WI38 (cell line): ENCODE measurements at regions not wholly inside any gene's neighbourhood (a gene's known extent, or its start where the extent isn't known, plus 50 kb on each side); places are given as distances from the start of the nearest gene placed in this dataset.

ENCODE experiments used
- H3K4me3 ChIP-seq: 2 replicates; pipeline ENCODE4 v1.5.1; 2011; ENCODE audit warnings: low read depth, mild to moderate bottlenecking, control low read depth, low read length
- TF ChIP-seq, protein P1 (sequence below): IDR thresholded peaks from 2 replicates; pipeline ENCODE4 v1.5.1; 2012; ENCODE audit warnings: low read depth, mild to moderate bottlenecking, control low read depth, low read length

DNA sequence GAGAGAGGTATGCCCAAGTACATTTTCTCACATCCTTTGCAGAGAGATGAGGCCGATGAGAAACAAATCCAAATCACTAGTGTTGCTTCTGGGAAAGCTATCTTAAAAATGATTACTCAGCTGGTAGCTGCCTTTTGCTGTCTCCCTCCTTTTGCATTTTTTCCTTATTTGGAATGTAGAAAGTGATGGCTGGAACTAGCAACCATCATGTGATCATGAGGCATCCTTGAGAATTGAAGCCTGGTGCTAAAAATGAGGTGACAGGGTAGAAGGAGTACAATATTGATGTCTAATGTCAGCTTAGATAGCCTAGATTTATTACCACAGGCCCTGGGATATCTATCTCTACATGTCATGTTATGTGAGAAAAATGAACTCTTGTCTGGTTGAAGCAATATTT, 109.3 kb upstream of the TAF11L2 start:
- TF ChIP-seq, protein P1, sequence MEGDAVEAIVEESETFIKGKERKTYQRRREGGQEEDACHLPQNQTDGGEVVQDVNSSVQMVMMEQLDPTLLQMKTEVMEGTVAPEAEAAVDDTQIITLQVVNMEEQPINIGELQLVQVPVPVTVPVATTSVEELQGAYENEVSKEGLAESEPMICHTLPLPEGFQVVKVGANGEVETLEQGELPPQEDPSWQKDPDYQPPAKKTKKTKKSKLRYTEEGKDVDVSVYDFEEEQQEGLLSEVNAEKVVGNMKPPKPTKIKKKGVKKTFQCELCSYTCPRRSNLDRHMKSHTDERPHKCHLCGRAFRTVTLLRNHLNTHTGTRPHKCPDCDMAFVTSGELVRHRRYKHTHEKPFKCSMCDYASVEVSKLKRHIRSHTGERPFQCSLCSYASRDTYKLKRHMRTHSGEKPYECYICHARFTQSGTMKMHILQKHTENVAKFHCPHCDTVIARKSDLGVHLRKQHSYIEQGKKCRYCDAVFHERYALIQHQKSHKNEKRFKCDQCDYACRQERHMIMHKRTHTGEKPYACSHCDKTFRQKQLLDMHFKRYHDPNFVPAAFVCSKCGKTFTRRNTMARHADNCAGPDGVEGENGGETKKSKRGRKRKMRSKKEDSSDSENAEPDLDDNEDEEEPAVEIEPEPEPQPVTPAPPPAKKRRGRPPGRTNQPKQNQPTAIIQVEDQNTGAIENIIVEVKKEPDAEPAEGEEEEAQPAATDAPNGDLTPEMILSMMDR, result no peak
- no peak overlapping the region for H3K4me3 ChIP-seq

DNA sequence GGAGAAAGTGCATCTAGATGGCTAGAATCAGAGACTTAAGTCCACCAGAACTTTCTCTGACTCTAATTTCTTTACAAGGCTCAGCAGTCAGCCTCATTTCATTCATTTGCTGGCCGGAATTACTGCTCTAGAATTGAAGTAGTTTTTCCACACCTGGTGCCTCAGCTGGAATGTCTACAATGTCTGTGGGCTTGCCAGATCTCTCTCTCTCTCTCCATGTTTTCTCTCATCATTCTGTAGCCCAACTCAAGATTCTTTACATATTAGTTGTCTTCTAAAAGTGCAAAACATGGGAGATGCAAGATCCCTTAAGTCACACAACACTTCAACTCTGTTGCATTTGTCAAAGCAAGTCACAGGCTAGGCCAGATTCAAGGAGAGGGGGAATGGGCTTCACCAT, 103.9 kb upstream of the TAF11L2 start:
- TF ChIP-seq, protein P1, result no peak
- H3K4me3 ChIP-seq, result no peak overlapping the region

DNA sequence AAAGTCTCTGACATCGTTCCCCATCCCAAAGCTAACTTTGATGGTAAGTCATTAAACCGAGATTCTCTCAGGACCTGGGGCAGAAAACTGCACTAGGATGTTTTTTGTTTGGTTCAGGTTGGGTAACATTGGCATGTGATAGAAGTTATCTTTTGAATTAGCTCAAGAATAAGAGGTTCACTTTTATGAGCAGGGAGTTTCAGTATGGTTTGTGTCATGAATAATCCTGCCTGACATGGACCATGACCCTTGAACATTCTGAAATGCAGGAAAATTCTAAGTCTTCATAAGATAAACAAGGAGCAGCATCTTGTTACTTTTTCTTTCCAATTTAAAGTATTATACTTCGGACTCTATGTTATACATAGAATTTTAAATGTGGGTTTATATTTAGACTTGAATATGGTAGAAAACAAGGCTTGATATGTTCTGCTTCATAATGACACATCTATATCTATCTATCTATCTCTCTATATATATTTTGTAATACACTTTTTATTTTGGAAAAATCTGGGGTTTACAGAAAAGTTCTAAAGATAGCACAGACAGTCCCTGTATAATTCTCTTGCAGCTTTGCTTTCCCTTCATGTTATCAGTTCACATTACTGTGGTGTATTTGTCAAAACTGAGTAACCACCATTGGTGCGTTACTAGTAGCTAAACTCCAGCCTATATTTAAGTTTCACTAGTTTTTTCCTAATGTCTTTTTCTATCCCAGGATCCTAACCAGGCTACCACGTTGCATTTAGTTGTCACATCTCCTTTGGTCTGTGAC, 102.7 kb upstream of the TAF11L2 start:
- H3K4me3 ChIP-seq, result no peak overlapping the region
- TF ChIP-seq, protein P1, result no peak

DNA sequence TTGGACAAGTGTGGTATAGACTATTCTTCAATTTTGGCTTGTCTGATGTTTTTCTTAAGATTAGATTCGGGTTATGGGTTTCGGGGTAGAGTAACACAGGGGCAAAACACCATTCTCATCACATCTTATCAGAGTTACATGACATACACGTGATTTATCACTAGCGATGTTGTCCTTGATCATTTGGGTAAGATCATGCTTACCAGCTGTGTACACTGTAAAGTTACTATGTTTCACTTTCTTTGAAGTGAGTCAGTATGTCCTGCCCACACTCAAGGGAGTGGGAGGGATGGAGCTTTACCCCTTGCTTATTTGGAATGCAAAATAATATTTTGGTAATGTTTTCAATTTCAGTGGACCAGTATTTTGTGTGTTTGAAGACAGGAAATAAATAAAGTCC, 101.8 kb upstream of the TAF11L2 start:
- no peak overlapping the region for H3K4me3 ChIP-seq
- TF ChIP-seq, protein P1, result no peak

DNA sequence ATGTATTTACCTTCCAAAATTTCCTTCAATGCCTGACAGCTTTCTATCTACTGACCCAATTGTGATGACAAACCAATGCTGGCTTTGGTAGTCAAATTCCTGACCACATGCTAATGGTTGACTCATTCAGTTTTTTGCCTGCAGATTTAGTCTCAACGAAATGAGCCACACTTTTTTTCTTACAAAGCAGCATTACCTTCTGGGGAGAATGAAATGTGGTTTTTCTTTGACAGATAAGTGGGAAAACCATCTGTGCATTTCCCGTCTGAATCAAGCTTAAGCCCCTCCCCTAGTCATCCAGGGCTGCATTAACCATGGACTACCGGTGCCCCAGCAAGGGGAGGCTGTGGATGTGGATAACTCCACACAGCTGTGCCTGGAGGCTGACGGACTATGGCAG, 99.6 kb upstream of the TAF11L2 start:
- H3K4me3 ChIP-seq, result no peak overlapping the region
- TF ChIP-seq, protein P1, result no peak

DNA sequence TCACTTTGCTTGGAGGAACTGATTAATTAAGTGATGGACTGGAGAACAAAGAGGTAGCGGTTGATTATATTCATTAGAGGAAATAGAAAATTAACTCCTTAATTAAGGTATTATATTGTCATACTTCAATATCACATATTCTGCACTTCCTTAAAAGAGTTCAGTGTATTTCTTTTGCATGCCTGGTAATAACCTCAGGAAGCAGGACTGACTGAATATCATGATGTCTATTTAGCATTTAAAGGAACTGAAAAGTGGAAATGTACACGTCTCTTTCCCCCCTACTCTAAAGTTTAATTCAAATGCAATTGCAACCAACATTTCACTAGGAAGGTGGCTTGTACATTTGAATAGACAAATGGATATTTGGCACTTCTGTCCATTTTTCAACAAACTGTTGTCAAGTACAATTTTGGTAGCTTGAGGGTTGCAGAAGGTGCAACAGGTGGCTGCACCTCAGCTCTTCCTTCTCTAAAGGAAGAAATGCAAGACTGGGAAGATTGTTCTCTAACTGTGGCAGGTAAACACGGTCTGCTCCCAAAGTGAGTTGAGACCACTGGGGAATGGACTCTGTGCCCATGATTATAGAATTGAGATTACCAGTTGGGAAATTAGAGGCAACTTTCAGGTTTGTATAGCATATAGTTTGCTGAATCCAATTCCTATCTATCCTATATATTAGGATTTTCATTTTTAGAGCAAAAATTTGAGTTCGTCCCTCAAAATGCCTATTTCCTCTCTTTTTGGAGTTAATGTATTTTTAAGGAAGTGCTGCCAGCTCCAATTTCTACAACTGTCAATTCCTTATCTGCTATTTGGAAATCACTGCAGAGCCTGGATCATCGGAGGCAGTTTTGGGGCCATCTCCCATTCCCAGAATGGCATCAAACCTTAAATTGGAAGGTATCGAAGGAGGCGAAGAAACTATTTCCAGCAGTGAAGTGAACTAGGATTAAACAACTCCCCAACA, 98.9 kb upstream of the TAF11L2 start:
- TF ChIP-seq, protein P1, result no peak

DNA sequence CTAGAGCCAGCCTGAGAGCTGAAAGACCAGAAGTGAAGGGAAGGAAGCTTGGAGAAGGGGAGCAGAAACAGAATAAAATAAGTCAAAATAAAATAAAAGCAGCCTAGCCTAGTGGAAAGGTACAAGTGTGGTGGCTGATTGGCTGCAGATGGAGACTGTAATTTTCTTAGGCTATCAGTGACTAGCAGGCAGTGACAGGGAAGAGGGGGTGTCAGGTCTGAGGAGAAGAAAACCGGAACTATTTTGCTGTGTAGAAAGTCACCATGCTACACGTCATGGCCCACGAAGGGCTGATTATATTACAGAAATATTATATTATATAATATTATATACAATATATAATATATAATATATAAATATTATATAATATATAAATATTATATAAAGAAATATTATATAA, 98.1 kb upstream of the TAF11L2 start:
- TF ChIP-seq, protein P1, result no peak
- no peak overlapping the region for H3K4me3 ChIP-seq

More for the DNA sequence above, 98.9 kb upstream of the TAF11L2 start:
- no peak overlapping the region for H3K4me3 ChIP-seq
